HG03196 (cell line): ENCODE measurements at regions not wholly inside any gene's neighbourhood (a gene's known extent, or its start where the extent isn't known, plus 50 kb on each side); places are given as distances from the start of the nearest gene placed in this dataset.
"Not testable (repeated sequence)": the region's sequence is repeated elsewhere in the genome, so short reads cannot be mapped to it uniquely, and the experiment has no call there.

Source experiments
- ATAC-seq: cut with Tn5 transposase; IDR thresholded peaks from one replicate; pipeline ENCODE4 v1.9.1; 2021; ENCODE audit not compliant: unreplicated experiment

DNA sequence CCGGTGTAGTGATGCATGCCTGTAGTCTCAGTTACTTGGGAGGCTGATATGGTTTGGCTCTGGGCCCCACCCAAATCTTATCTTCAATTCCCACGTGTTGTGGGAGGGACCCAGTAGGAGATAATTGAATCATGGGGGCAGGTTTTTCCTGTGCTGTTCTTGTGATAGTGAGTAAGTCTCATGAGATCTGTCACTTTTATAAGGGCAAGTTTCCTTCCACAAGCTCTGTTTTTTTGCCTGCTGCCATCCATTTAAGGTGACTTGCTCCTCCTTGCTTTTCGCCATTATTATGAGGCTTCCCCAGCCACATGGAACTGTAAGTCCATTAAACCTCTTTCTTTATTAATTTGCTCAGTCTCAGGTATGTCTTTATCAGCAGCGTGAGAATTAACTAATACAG, 566.7 kb upstream of the NECTIN3 start:
- no peak for ATAC-seq

DNA sequence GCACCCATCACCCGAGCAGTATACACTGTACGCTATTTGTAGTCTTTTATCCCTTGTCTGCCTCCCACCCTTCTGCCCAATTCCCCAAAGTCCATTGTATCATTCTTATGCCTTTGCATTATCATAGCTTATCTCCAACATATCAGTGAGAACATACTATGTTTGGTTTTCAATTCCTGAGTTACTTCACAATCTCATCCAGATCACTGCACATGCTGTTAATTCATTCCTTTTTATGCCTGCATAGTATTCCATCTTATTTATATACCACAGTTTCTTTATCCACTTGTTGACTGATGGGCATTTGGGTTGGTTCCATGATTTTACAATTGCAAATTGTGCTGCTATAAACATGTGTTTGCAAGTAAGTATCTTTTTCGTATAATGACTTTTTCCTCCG, 564.7 kb upstream of the NECTIN3 start:
- no peak for ATAC-seq

DNA sequence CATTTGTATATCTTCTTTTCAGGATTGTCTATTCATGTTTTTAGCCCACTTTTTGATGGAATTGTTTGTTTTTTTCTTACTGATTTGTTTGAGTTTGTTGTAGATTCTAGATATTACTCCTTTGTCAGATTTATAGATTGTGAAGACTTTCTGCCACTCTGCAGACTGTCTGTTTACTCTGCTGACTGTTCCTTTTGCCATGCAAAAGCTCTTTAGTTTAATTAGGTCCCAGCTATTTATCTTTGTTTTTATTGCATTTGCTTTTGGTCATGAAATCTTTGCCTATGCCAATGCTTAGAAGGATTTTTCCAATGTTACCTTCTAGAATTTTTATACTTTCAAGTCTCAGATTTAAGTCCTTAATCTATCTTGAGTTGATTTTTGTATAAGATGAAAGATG, 564.0 kb upstream of the NECTIN3 start:
- ATAC-seq: not testable (repeated sequence)

DNA sequence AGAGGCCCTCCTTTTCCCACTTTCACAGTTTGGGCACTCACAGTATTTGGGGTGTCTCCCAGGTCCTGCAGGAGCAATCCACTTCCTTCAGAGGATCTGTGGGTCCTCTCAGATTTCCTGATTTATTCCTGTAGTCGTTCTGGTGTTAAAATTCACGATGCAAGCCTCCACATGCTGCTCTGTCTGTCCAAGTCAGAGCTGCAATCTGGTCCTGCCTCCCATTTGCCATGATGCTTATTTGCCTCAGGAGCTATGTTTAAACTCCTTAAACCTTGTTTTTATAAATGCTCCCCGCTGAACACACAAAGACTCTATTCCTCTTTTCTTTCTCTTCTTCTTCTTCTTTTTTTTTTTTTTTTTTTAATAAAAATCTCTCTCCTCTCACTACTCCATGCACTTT, 558.7 kb upstream of the NECTIN3 start:
- ATAC-seq: no peak

DNA sequence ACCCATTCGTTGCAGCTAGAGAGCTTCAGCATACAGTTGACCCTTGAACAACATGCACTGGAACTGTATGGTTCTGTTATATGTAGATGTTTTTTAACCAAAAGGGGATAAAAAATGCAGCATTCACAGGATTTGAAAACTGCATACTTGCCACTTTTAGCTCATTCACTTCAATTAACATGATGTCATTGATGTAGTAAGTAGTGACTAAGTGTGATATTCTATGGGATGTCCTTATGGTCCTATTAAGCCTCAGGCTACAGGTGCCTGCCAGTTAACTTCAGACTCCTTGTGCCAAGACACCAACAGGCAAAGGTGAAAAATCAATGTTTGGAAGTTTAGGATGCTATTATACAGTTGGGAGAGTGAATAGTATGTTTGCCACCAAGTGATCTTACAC, 553.6 kb upstream of the NECTIN3 start:
- no peak for ATAC-seq

DNA sequence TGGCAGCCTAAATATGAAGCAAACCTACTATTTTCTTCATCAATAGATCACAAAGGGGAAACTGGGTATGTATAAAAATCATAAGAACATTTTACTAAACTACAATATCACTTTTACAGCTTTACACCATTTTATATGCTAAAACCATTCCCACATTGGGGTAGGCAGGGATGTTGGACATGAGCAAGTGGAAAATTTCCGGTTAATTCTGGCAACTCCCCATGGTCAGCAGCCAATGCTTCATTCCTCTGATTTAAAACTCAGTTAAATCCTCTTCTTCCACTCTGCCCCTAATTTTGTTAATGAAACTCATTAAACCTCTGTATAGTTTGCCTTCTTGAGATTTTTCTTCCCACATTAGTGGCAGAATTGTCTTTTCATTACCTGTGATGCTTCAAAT, 552.5 kb upstream of the NECTIN3 start:
- no peak for ATAC-seq

DNA sequence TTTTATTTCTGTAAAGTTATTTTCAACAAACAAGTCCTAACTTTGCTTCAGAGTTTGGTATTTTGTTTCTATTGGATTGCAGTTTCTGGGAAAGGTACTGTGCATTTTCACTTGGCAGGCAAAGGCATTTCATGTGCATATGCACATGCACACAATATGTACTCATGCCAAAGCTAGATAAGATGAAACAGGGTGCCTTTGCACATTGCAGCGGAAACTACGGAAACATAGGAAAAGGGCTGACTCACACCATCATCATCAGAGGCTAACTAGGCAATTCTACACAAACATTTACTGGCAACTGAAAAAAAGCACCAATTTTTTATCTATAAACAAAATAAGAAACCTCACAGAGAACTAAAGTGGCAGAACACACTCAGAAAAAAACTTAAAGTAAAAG, 550.6 kb upstream of the NECTIN3 start:
- ATAC-seq: no peak

DNA sequence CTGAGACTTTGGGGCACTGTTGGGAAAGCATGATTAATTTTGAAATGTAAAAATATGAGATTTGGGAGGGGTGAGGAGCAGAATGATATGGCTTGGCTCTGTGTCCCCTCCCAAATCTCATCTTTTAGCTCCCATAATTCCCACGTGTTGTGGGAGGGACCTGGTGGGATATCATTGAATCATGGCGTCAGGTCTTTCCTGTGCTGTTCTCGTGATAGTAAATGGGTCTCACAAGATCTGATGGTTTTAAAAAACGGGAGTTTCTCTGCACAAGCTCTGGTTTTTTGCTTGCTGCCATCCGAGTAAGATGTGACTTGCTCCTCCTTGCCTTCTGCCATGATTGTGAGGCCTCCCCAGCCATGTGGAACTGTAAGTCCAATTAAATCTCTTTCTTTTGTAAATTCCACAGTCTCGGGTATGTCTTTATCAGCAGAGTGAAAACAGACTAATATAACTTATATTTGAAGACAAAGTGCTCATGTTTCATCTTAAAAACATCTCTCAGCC, 546.0 kb upstream of the NECTIN3 start:
- not testable (repeated sequence) for ATAC-seq

DNA sequence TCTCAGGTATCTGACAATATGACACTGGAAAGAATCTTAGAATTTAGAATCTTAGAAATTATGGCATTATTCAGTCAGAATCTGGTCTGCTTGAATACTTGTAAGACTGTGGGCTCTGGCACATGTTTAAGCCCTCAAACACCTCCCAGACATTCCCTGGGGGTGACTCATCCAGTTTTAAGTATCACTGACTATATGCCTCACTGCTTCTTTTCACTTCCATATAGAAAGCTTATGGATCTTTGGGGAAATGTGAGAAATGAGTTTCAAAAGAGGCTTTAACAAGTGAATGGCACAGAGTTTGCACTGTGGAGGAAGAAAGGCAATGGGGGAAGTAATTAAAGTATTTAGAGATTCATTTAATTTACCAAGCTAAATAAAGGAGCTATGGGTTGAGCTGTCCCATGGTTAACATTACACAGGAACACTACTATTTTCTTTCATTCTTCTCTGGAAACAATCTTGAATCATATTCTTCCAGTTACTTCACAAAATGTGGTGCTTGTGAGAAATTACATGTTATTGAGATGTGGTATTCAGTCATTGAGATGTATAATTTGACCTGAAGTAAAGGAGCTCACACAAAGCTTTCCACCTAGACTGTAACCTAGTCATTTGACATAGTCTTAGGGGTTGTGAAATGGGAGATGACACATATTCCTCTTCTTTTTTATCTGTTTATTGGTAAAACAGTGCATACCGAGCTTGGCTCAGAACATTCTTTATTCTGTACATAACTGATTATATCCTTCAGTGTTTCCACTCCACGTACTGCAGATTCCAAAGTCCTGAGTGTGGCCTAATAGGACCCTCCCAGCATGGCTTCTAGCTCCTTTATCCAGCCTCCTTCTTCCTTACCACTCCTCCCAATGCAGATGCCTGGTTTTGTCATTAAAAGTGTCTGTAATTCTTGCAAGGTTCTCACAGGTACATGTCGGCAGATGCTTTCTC, 544.6 kb upstream of the NECTIN3 start:
- no peak for ATAC-seq

DNA sequence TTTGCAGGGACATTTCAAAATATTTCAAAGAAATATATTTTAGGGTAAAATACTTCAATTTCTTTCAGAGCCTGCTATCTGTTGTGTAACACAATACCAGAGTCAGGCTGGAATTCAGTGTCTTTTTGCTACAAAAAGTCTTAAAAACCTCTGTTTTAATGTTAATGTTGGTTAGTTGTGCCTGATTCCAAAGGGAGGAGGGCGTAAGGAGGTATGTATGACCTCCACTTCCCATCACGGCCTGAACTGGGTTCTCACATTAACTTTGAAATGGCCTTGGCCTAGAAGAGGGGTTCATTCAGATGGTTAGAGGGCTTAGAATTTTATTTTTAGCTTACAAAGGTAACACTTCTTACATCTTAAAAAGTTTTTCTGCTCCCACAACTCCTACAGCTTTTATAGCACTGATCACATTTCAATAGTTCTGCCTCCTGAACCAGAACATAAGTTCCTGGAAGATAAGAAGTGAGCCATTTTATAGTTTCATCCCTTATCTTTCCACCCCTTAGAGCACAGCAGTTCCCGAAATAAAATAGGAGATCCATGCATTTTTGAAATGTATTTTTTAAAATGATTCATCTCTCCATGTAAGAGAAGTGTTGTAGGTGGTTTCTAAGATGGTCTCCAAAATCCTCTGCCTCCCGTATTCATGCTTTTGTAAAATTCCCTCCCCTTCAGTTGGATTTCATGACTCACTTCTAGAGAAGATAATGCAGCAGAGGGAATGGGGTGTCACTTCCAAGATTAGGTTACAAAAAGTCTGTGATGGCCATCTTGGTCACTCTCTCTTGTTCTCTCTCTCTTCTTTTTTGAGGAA, 543.1 kb upstream of the NECTIN3 start:
- ATAC-seq: no peak

DNA sequence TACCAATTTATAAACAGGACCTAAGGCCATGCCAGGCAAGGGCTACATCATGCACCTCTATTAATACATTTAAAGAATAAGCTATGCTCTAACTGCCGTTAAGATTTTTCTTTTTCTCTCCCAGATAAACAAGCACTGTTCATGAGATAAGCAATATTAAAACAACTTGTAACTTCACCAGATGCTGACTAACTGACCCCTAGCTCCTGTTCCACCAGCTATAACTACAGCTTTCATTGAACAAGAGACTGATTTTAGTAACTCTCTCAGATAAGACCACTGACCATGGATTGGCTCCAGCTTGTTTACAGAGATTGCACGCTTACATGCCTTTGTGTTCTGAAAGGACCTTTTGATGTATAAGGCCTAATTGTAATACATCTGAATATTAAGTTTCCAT, 540.7 kb upstream of the NECTIN3 start:
- ATAC-seq: no peak

DNA sequence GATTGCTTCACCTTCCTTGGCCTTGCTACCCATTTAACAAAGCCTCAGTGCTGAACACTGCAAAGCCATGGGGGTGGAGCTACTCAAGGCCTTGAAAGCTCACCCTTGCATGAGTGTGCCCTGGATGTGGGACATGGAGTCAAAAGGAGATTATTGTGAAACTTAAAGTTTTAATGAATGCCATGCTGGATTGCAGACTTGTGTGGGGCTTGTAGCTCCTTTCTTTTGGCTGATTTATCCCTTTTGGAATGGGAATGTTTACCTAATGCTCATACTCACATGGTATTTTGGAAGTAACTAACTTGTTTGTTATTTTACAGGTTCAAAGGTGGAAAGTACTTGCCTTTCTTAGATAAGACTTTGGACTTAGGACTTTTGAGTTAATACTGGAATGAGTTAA, 538.5 kb upstream of the NECTIN3 start:
- ATAC-seq: no peak

DNA sequence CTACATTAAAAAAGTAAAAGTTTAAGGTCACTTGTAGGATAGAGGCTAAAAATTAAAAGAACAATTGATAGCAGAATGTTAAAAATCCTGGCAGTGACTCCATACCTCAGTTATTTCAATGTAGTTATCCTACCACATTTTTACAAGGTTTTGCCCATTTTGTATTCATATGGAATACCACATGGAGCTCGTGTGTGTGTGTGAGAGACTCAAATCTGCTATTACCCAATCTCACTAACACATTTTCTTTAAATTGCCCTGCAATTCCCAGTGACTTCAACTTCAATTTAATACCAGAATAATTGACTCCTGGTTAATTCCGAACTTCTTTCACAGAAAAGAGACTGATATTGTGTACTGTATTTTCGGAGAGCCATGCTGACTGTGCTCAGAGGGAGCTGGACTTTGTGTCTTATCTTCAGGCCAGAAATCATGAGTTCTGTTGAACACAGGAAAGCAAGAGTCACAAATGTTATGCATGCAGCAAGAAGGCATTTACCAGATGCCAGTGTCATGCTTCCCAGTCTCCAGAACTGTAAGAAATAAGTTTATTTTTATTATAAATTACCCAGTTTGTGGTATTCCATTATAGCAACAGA, 529.0 kb upstream of the NECTIN3 start:
- no peak for ATAC-seq

DNA sequence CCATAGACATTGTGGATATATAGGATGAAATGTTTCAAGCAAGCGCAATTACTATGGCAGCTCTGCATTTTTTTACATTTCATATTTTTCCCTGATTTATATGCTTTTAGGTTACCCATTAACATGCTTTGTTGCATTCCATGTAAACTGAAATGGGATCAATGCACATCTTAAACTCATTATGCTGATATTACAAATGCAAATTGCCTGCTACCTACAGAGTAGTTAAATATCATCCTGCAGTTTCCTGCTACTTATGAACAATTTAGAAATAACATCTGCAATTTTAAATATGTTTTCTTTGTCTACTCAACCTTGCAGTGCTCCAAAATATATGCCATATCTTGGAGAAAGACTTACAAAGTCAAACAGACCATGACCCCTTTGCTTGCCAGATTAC, 526.9 kb upstream of the NECTIN3 start:
- ATAC-seq: no peak

DNA sequence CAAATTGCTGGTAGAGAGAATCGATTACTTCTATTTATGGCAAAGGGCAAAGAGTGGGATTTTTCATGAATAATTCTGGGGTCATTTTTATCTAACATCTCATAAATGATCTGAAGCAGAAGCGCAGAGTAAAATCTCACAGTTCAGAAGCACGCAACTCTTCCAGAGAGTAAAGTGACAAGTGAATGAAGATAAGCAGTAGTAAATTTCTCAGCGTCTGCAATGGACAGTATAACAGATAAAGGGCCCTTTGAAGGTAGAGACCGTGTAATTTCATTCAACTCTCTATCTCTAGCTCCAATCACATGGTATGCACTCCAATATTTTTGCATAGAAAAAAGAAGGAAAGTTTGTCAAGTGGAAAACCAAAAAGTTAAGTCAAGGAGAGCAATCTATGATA, 521.1 kb upstream of the NECTIN3 start:
- ATAC-seq: no peak

DNA sequence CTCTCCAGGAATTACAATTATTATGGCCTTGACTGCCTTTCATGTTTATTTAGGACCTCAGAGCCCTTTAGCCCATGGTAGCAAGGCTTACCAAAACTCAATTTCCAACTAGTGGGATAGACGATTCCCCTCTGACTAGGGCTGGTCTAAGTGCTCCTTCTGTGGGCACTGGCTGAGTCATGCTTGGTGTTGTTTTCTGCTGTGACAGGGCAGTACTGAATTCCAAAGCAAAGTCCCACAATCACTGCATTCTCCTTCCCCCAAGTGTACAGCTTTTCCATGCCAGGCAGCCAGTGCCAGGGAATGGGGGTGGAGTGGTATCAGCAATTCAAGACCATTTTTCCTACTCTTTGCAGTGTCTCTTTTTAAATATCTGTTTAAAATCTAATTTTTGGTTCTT, 509.0 kb upstream of the NECTIN3 start:
- ATAC-seq: no peak

DNA sequence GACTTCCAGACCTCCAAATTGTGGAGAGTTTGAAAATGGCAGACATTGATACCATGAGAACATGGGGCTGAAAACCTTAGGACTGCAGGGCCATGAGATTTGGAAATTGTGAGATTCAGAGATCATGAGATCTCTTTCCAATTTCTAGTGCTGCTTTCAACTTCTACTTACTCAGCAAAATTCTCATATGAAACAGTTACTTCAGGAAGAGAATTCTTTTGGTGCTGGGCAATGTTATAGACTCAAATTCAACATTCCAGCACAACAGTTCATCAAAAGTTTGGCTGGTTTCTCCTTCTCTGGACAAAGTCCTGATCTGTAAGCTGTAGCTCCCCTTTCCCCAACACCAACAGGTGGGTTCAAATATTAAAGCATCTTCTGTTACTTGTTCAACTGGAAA, 506.9 kb upstream of the NECTIN3 start:
- no peak for ATAC-seq

DNA sequence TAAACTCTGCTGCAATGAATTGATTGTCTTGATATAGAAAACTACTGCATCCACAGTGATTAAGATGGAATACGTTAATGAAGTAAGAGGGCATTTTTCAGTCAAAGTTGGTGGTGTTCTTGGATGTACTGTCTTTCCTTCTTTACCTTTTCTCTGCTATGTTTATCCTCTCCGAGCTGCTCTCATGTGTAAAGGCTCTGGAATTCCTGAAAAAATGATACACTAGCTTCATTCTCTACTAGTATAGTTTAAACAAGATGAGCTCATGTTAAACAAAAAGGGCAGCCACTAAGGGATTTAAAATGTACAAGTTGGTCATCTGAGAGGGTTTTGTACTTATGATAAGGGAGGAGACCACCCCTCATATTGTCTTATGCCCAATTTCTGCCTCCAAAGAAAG, 504.6 kb upstream of the NECTIN3 start:
- no peak for ATAC-seq

DNA sequence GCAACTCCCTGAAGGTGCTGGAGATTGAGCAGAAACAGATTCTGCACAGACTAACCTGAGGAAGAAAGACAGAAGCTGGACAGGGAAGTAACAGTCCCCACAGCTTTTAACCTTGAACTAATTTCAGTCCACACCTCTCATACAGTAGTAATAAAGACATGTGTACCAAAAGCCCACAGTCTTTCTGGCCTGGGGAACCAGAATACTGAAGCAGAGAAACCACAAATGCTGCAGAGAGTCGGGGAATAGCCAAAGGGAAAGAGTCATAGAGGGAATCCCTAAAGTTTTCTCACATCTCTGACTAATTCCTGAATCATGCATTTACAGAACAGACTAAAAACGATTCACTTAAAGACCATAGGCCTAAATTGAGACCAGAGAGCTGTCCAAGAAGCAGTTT, 503.4 kb upstream of the NECTIN3 start:
- ATAC-seq: peak; percentile 85

DNA sequence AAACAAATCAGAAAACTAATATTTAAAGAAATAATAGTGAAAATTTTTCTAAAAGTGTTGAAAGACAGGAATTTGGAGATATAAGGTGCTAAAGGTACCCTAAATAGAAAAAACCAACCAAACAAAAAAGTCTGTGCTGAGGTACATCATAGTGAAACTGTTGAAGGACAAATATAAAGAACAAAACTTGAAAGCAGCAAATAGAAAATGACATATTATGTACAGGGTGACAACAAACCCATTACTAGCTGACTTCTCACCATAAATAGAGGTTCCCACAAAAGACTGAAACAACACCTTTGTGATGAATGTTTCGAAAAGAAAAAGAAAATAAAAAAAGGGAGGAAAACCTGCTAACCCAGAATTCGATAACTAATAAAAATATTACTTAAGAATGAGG, 502.5 kb upstream of the NECTIN3 start:
- ATAC-seq: no peak

DNA sequence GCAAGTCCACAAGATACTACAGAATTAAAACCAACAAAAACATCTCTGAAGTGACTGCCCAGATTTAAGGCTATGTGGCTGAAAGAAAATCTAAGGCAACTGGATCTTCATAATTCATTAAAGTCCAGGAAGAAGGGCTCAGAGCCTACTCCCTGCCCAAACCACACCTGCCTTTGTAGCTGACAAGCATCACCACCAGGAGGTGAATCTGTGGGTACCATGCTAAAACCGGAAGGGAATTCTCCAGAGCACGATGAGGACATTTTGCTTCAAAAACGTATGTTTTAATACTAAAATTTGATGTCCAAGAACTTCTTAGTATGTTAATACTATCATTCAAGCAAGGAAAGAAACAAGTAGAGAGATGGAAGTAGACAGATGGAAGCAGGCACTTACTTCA, 495.9 kb upstream of the NECTIN3 start:
- ATAC-seq: no peak

DNA sequence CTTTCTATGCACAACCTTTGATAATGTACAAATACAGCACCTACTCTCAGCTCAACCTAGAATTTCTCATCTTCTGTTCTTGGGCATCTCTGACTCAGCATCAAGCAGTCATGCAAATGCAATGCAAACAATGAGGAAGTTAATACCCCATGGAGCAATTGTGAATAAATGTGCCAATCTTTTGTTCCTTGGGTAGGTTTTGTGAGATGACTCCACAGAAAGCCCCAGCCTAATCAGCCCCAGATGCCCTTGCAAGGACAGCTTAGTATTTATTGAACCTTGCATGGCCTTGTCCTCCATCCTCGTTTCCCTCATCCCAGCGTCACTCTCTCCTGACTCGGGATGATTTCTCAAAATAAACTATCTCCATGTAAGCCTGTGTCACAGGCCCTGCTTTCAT, 494.7 kb upstream of the NECTIN3 start:
- no peak for ATAC-seq
